Cerebellar cortex (tissue), 1 donor: ENCODE measurements at regions not wholly inside any gene's neighbourhood (a gene's known extent, or its start where the extent isn't known, plus 50 kb on each side); places are given as distances from the start of the nearest gene placed in this dataset.

Source experiments
- DNase-seq: peaks from one replicate; pipeline ENCODE4 v3.0.0-alpha.2; 2015; ENCODE audit warnings: low spot score

GRCh38 chr5:76030343-76030742, 52.8 kb upstream of the SV2C start:
- no peak for DNase-seq

GRCh38 chr5:76029739-76030138, 53.4 kb upstream of the SV2C start:
- no peak for DNase-seq

- DNase-seq: no peak
Observed at GRCh38 chr5:76025790-76026189, 57.4 kb upstream of the SV2C start.

- DNase-seq: peak; percentile 76
Observed at GRCh38 chr5:76025069-76025468, 58.1 kb upstream of the SV2C start.

- no peak for DNase-seq
Observed at GRCh38 chr5:76022611-76023010, 60.6 kb upstream of the SV2C start.

- DNase-seq: no peak
Observed at GRCh38 chr5:76021936-76022584, 61.1 kb upstream of the SV2C start.

- no peak for DNase-seq
Observed at GRCh38 chr5:76016258-76016657, 66.9 kb upstream of the SV2C start.

GRCh38 chr5:76014005-76014404, 69.2 kb upstream of the SV2C start:
- DNase-seq: no peak

- DNase-seq: no peak
Observed at GRCh38 chr5:76007904-76008303, 75.3 kb upstream of the SV2C start.

GRCh38 chr5:76000582-76000981, 82.6 kb upstream of the SV2C start:
- no peak for DNase-seq

- DNase-seq: no peak
Observed at GRCh38 chr5:75993643-75994520, 89.3 kb upstream of the SV2C start.

GRCh38 chr5:75993183-75993582, 90.0 kb upstream of the SV2C start:
- DNase-seq: no peak

GRCh38 chr5:75992753-75993152, 90.4 kb upstream of the SV2C start:
- no peak for DNase-seq

- DNase-seq: no peak
Observed at GRCh38 chr5:75985077-75985476, 98.1 kb upstream of the SV2C start.

- DNase-seq: no peak
Observed at GRCh38 chr5:75975496-75975895, 107.7 kb upstream of the SV2C start.

- DNase-seq: no peak
Observed at GRCh38 chr5:75965292-75965691, 117.9 kb upstream of the SV2C start.

GRCh38 chr5:75964008-75964407, 119.2 kb upstream of the SV2C start:
- DNase-seq: no peak

GRCh38 chr5:75963554-75963953, 119.6 kb upstream of the SV2C start:
- no peak for DNase-seq

GRCh38 chr5:75961818-75962217, 121.4 kb upstream of the SV2C start:
- DNase-seq: no peak

- DNase-seq: no peak
Observed at GRCh38 chr5:75960129-75960528, 123.1 kb upstream of the SV2C start.

- no peak for DNase-seq
Observed at GRCh38 chr5:75952963-75953362, 130.2 kb upstream of the SV2C start.

GRCh38 chr5:75952291-75952690, 130.9 kb upstream of the SV2C start:
- no peak for DNase-seq

- no peak for DNase-seq
Observed at GRCh38 chr5:75951716-75952115, 131.5 kb upstream of the SV2C start.

GRCh38 chr5:75951158-75951557, 132.0 kb upstream of the SV2C start:
- DNase-seq: peak; percentile 8
